ENCODE measurements at regions not wholly inside any gene's neighbourhood (a gene's known extent, or its start where the extent isn't known, plus 50 kb on each side); places are given as distances from the start of the nearest gene placed in this dataset.

GRCh38 chr4:133000012-133000411, 149.1 kb upstream of the PCDH10 start:
- in situ Hi-C loops (cut with HindIII; ENCODE audit: low pct_ligation_motif_present, low pct_unique_long_range_greater_than_20kb, low sequenced_read_pairs) = no loop called here
- no peak for DNase-seq

DNA sequence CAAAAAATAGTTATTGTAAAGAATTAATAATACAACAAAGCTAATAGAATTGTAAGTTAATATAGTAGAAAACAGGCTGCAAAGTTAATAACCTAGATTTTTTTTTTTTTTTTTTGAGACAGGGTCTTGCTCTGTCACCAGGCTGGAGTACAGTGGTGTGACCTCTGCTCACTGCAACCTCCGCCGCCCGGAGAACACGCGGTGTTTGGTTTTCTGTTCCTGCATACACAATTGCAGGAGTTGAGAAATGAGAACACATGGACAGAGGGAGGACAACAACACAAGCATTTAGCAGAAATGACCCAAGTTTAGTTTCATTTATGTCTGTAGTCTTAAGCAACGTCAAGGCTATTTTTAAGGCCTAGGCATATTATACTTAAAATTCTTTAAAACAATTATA, 145.9 kb upstream of the PCDH10 start:
- in situ Hi-C loops (cut with HindIII; ENCODE audit: low pct_ligation_motif_present, low pct_unique_long_range_greater_than_20kb, low sequenced_read_pairs) = no loop called here
- DNase-seq = no peak

DNA sequence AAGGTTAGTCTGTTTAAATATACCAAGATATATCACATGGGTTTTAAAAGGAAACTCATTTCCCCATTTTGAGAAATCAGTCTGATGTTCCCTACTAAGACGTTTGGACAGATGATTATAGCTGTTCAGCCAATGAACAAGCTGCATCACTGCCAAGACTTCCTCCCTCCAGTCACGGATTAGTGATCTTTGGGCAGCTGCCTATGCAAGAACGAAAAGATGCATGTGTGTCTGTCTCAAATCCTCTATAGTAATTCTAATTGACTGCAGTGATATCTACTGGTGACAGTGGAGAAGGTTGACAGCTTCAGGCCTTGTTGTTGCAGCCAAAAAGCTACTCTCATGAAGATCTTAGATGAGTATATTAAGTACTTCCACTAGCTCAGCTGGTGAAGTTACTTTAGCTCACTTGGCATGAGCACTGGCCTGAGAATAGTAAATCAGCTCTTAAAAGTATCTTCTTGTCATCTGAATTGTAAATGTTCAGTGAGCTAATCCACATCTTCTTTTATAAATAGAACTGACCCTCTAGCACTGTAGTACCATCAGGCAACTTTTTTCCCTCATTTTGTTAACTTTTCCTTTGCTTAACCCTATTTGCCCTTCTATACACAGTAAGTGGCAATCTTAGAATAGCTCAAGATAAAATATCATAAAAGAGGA, 134.5 kb upstream of the PCDH10 start:
- in situ Hi-C loops (cut with HindIII; ENCODE audit: low pct_ligation_motif_present, low pct_unique_long_range_greater_than_20kb, low sequenced_read_pairs) = no loop called here
- DNase-seq = no peak

DNA sequence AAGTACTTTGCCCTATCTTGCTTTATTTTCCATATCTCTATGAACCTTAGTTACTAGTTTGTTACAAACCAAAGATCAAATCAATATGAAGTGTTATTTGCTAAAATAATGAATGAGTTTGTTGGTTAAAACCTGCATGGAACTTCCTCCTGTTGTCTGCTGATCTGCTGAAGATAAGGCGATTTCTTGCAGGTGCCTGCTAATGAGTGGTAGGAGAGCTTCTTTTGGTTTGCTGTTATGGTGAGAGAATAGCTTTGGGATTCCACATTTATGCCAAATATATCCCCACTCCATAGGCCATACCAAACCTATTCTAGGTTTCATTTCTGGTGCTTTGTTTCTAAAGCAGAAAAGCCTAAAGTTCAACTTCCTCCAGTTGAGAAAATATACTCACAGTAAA, 103.8 kb upstream of the PCDH10 start:
- no peak for DNase-seq
- in situ Hi-C loops (cut with HindIII; ENCODE audit: low pct_ligation_motif_present, low pct_unique_long_range_greater_than_20kb, low sequenced_read_pairs) = no loop called here

DNA sequence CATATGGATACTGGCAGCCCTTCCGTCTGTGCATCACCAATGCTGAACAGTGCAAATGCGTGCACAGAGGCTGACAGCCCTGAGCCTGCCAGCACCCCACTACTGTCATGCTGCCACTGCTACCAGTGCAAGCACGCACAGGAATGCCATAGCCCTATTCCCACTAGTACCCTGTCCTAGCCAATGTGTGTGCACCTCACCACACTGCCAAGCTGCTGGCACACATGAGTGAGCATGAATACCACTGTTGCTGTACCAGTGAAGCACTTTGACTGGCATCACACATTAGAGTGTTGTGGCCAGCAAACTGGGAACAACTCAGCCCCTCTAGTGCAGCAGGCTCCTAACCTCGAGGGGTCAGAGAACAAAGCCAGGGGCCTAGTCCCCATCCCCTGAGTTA, 102.9 kb upstream of the PCDH10 start:
- DNase-seq = no peak
- in situ Hi-C loops (cut with HindIII; ENCODE audit: low pct_ligation_motif_present, low pct_unique_long_range_greater_than_20kb, low sequenced_read_pairs) = no loop called here

GRCh38 chr4:133058701-133059100, 90.4 kb upstream of the PCDH10 start:
- in situ Hi-C loops (cut with HindIII; ENCODE audit: low pct_ligation_motif_present, low pct_unique_long_range_greater_than_20kb, low sequenced_read_pairs) = no loop called here
- no peak for DNase-seq

GRCh38 chr4:133059117-133059516, 90.0 kb upstream of the PCDH10 start:
- DNase-seq = no peak
- in situ Hi-C loops (cut with HindIII; ENCODE audit: low pct_ligation_motif_present, low pct_unique_long_range_greater_than_20kb, low sequenced_read_pairs) = no loop called here

DNA sequence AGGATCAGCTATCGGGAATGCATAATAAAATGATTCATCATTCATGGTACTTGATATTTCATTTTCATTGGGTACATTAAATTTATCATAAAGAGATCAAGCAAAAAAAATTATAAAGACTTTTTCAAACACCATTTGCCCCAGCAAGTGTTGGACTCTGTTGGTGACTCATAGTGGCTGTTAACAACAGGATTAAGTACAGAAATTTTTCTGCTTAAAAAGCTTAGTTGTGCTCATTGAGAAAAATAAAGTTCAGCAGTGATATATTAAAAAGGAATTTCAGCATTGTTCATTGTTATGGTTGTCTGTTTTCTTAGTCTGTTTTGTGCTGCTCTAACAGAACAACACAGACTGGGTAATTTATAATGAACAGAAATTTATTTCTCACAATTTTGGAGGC, 86.2 kb upstream of the PCDH10 start:
- DNase-seq = no peak
- in situ Hi-C loops (cut with HindIII; ENCODE audit: low pct_ligation_motif_present, low pct_unique_long_range_greater_than_20kb, low sequenced_read_pairs) = no loop called here

DNA sequence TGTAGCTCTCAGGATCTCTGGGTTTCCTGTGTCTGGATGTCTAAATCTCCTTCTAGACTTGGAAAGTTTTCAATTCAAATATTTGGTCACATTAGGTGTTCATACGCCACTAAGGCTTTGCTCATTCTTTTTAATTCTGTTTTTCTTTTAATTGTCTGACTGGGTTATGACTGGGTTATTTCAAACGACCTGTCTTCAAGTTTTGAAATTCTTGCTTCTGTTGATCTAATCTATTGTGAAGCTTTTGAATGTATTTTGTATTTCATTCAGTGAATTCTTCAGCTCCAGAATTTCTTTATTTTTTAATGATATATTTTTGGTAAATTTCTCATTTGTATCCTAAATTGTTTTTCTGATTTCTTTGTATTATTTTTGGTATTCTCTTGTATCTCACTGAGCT, 81.0 kb upstream of the PCDH10 start:
- in situ Hi-C loops (cut with HindIII; ENCODE audit: low pct_ligation_motif_present, low pct_unique_long_range_greater_than_20kb, low sequenced_read_pairs) = no loop called here
- DNase-seq = no peak

- in situ Hi-C loops (cut with HindIII; ENCODE audit: low pct_ligation_motif_present, low pct_unique_long_range_greater_than_20kb, low sequenced_read_pairs) = no loop called here
- DNase-seq = peak; percentile 2
These were observed 67.8 kb upstream of the PCDH10 start for GRCh38 chr4:133081246-133081645.

DNA sequence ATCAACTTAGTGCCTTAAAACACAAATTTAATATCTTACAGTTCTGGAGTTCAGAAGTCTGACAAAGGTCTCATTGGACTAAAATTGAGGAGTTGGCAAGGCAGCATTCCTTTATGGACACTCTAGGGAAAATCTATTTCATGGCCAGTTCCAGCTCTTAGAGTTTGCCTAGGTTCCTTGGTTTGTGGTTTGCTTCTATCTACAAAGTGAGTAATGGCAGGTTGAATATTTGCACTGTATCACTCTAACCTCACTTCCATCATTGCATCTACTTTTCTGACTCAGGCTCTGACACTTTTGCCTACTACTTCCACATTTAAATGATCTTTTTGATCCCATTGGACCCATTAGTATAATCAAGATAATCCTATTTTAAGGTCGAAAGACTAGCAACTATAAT, 64.7 kb upstream of the PCDH10 start:
- in situ Hi-C loops (cut with HindIII; ENCODE audit: low pct_ligation_motif_present, low pct_unique_long_range_greater_than_20kb, low sequenced_read_pairs) = no loop called here
- DNase-seq = no peak

DNA sequence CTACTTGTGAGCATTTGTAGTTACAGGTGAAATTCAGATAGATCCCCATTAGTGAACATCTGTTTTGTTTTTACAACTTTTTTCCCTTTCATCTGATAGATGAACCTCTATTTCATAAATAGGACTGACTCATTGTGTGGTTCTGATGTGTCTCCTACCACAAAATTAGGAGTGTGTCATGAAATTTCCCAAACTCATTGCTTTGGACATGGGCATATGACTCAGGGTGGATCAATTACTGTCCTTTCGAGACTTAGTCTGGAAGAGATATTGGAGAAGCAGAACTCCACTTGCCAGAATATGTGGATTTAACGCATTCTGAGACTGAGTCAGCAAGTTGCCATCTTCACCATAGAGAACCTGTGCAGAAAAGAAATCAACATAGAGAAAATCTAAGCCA, 53.5 kb upstream of the PCDH10 start:
- no peak for DNase-seq
- in situ Hi-C loops (cut with HindIII; ENCODE audit: low pct_ligation_motif_present, low pct_unique_long_range_greater_than_20kb, low sequenced_read_pairs) = no loop called here

DNA sequence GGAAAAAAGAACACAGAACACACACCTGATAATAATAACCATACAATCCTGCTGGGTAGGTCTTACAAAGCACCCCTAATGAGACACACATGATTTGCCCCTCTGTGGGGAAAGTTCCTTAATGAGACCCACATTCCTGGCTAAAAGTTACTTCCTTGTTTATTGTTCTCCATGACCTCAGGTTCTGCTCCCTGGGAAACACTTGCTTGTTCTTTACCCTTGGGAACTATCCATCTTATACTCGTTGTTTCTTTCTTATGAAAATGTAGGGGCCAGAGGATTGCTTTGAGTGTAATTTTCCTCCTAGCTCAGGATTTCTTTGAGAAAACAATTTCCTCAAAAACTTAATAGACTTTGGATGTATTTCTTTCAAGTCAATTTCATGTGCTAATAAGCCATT, 52.1 kb upstream of the PCDH10 start:
- in situ Hi-C loops (cut with HindIII; ENCODE audit: low pct_ligation_motif_present, low pct_unique_long_range_greater_than_20kb, low sequenced_read_pairs) = no loop called here
- DNase-seq = no peak

Measured in ACHN (cell line).